Breast epithelium (tissue), 3 donors: ENCODE measurements at regions not wholly inside any gene's neighbourhood (a gene's known extent, or its start where the extent isn't known, plus 50 kb on each side); places are given as distances from the start of the nearest gene placed in this dataset.

Experiments used
- CTCF ChIP-seq, 3 donors: fragments of 450-650 bp; IDR thresholded peaks; one replicate each; pipeline ENCODE4 v1.5.1; 2016 to 2017; ENCODE audit warnings: antibody characterized with exemption in 3 of 3, mild to moderate bottlenecking in 3 of 3, moderate library complexity in 3 of 3
- POLR2AphosphoS5 ChIP-seq, 3 donors: sonication (generic); formaldehyde crosslinking; IDR thresholded peaks; one replicate each; pipeline ENCODE4 v1.6.1; 2017; ENCODE audit warnings: antibody characterized with exemption in 3 of 3

GRCh38 chr14:34069854-34070582 lies 119.1 kb upstream of the EGLN3 start:
- TF ChIP-seq CTCF (IDR thresholded peaks at IDR 0.05) (no peak), POLR2AphosphoS5 (IDR thresholded peaks at IDR 0.05) (no peak)
